Peyer's patch (tissue), 4 donors: ENCODE measurements at regions not wholly inside any gene's neighbourhood (a gene's known extent, or its start where the extent isn't known, plus 50 kb on each side); places are given as distances from the start of the nearest gene placed in this dataset.

Source experiments
- CTCF ChIP-seq, 6 experiments: fragments of 450-650 bp in 4 of 6; fragments of 200-600 bp in 2 of 6; sonication (generic) in 1 of 6; IDR thresholded peaks; one replicate each; pipeline ENCODE4 v1.5.1; 2017 to 2019; ENCODE audit warnings: antibody characterized with exemption in 6 of 6, mild to moderate bottlenecking in 3 of 6, moderate library complexity in 1 of 6
- POLR2A ChIP-seq, 2 donors: fragments of 450-650 bp; IDR thresholded peaks; one replicate each; pipeline ENCODE4 v1.5.1; 2017; ENCODE audit warnings: antibody characterized with exemption in 2 of 2, mild to moderate bottlenecking in 2 of 2, moderate library complexity in 2 of 2

GRCh38 chr3:14324224-14324944 lies 78.0 kb upstream of the SLC6A6 start:
- TF ChIP-seq CTCF (IDR thresholded peaks at IDR 0.05) (no peak), POLR2A (IDR thresholded peaks at IDR 0.05) (no peak)
